Limb (tissue), 2 donors: ENCODE measurements at regions not wholly inside any gene's neighbourhood (a gene's known extent, or its start where the extent isn't known, plus 50 kb on each side); places are given as distances from the start of the nearest gene placed in this dataset.
A peak's percentile ranks its signal among the peaks of the same experiment; 100 is the strongest.

Experiments used
- DNase-seq, 2 donors: peaks; one replicate each; pipeline ENCODE4 v3.0.0-alpha.2; 2016; ENCODE audit errors: extremely low spot score in 2 of 2

GRCh38 chr6:95071464-95071863 is 505.9 kb upstream of the MANEA start:
- DNase-seq: no peak

- DNase-seq: no peak
Measured at GRCh38 chr6:95078457-95078856, 498.9 kb upstream of the MANEA start.

- DNase-seq: no peak
Measured at GRCh38 chr6:95081231-95081630, 496.1 kb upstream of the MANEA start.

GRCh38 chr6:95081949-95082348 is 495.4 kb upstream of the MANEA start:
- DNase-seq: no peak

GRCh38 chr6:95083506-95083905 is 493.8 kb upstream of the MANEA start:
- DNase-seq: no peak

GRCh38 chr6:95084867-95085266 is 492.5 kb upstream of the MANEA start:
- DNase-seq: no peak

GRCh38 chr6:95087394-95088097 is 489.8 kb upstream of the MANEA start:
- DNase-seq: peak; percentile 45 to 70

GRCh38 chr6:95091823-95092436 is 485.4 kb upstream of the MANEA start:
- DNase-seq: peak in 1 of 2 donors; percentile 84

- DNase-seq: no peak
Measured at GRCh38 chr6:95093154-95093553, 484.2 kb upstream of the MANEA start.

GRCh38 chr6:95094751-95095663 is 482.3 kb upstream of the MANEA start:
- no peak for DNase-seq

- no peak for DNase-seq
Measured at GRCh38 chr6:95095855-95096254, 481.5 kb upstream of the MANEA start.

GRCh38 chr6:95099410-95099809 is 477.9 kb upstream of the MANEA start:
- no peak for DNase-seq

- DNase-seq: no peak
Measured at GRCh38 chr6:95109212-95109611, 468.1 kb upstream of the MANEA start.

- DNase-seq: no peak
Measured at GRCh38 chr6:95110767-95111166, 466.6 kb upstream of the MANEA start.

- DNase-seq: no peak
Measured at GRCh38 chr6:95117236-95117635, 460.1 kb upstream of the MANEA start.

GRCh38 chr6:95119927-95120326 is 457.4 kb upstream of the MANEA start:
- no peak for DNase-seq

GRCh38 chr6:95120984-95121383 is 456.4 kb upstream of the MANEA start:
- DNase-seq: no peak

GRCh38 chr6:95127261-95127660 is 450.1 kb upstream of the MANEA start:
- DNase-seq: no peak

- DNase-seq: no peak
Measured at GRCh38 chr6:95128439-95128838, 448.9 kb upstream of the MANEA start.

GRCh38 chr6:95128947-95129346 is 448.4 kb upstream of the MANEA start:
- DNase-seq: no peak

- DNase-seq: peak in 1 of 2 donors; percentile 4
Measured at GRCh38 chr6:95133578-95133977, 443.8 kb upstream of the MANEA start.

GRCh38 chr6:95135182-95135581 is 442.2 kb upstream of the MANEA start:
- no peak for DNase-seq
